ENCODE measurements at regions not wholly inside any gene's neighbourhood (a gene's known extent, or its start where the extent isn't known, plus 50 kb on each side); places are given as distances from the start of the nearest gene placed in this dataset.

GRCh38 chr10:113494761-113495160, 58.1 kb upstream of the HABP2 start:
- H3K27ac ChIP-seq = peak overlapping the region in 2 of 4 donors; percentile 20 to 75
- no peak overlapping the region for H3K4me3 ChIP-seq
- no peaks in the 10 kb centered on the region for H3K9me3 ChIP-seq
- no peak for DNase-seq
- no peaks in the 10 kb centered on the region for H3K36me3 ChIP-seq
- intact Hi-C loops (cut with DNase I) = no loop called here
- H3K4me1 ChIP-seq = peaks cover 0 to 51% (median 17%) of the 10 kb centered on the region in 4 donors
- no peaks in the 10 kb centered on the region for H3K27me3 ChIP-seq
- TF ChIP-seq POLR2A (IDR thresholded peaks at IDR 0.05) (no peak), POLR2AphosphoS5 (IDR thresholded peaks at IDR 0.05) (no peak), CTCF (IDR thresholded peaks at IDR 0.05) (no peak), EP300 (IDR thresholded peaks at IDR 0.05) (no peak)
- WGBS, 2 donors = 83 to 84% methylated on average over 7 of the region's 7 CpGs

GRCh38 chr10:113495553-113495952, 57.3 kb upstream of the HABP2 start:
- Histone ChIP-seq H3K9me3 (no peaks in the 10 kb centered on the region), H3K27me3 (no peaks in the 10 kb centered on the region), H3K4me1 (peaks cover 0 to 51% (median 17%) of the 10 kb centered on the region in 4 donors), H3K27ac (no peak overlapping the region), H3K36me3 (no peaks in the 10 kb centered on the region), H3K4me3 (no peak overlapping the region)
- DNase-seq = no peak
- TF ChIP-seq POLR2A (IDR thresholded peaks at IDR 0.05) (no peak), POLR2AphosphoS5 (IDR thresholded peaks at IDR 0.05) (no peak), EP300 (IDR thresholded peaks at IDR 0.05) (no peak), CTCF (IDR thresholded peaks at IDR 0.05) (no peak)
- 85 to 90% methylated on average over 8 of the region's 8 CpGs for WGBS, 2 donors
- intact Hi-C loops (cut with DNase I) = no loop called here

GRCh38 chr10:113496111-113497109, 56.4 kb upstream of the HABP2 start:
- Histone ChIP-seq H3K4me3 (no peak overlapping the region), H3K27ac (no peak overlapping the region), H3K36me3 (no peaks in the 10 kb centered on the region), H3K4me1 (peaks cover 0 to 48% (median 17%) of the 10 kb centered on the region in 4 donors), H3K9me3 (no peaks in the 10 kb centered on the region), H3K27me3 (no peaks in the 10 kb centered on the region)
- no peak for DNase-seq
- WGBS, 2 donors = 80 to 82% methylated on average over 20 of the region's 20 CpGs
- TF ChIP-seq POLR2AphosphoS5 (IDR thresholded peaks at IDR 0.05) (no peak), POLR2A (IDR thresholded peaks at IDR 0.05) (no peak)
- intact Hi-C loops (cut with DNase I) = no loop called here

GRCh38 chr10:113497198-113497597, 55.7 kb upstream of the HABP2 start:
- Histone ChIP-seq H3K9me3 (no peaks in the 10 kb centered on the region), H3K27me3 (no peaks in the 10 kb centered on the region), H3K4me3 (no peak overlapping the region), H3K36me3 (no peaks in the 10 kb centered on the region), H3K27ac (no peak overlapping the region), H3K4me1 (peaks cover 0 to 40% (median 13%) of the 10 kb centered on the region in 4 donors)
- no peak for DNase-seq
- WGBS, 2 donors = 76 to 80% methylated on average over 8 of the region's 8 CpGs
- TF ChIP-seq CTCF (IDR thresholded peaks at IDR 0.05) (no peak), POLR2A (IDR thresholded peaks at IDR 0.05) (no peak), EP300 (IDR thresholded peaks at IDR 0.05) (no peak), POLR2AphosphoS5 (IDR thresholded peaks at IDR 0.05) (no peak)
- intact Hi-C loops (cut with DNase I) = no loop called here

GRCh38 chr10:113498997-113499396, 53.9 kb upstream of the HABP2 start:
- peaks cover 0 to 30% (median 5%) of the 10 kb centered on the region in 4 donors for H3K4me1 ChIP-seq
- TF ChIP-seq EP300 (IDR thresholded peaks at IDR 0.05) (no peak), POLR2AphosphoS5 (IDR thresholded peaks at IDR 0.05) (no peak), POLR2A (IDR thresholded peaks at IDR 0.05) (no peak), CTCF (IDR thresholded peaks at IDR 0.05) (no peak)

More at GRCh38 chr10:113498997-113499396, 53.9 kb upstream of the HABP2 start:
- Histone ChIP-seq H3K36me3 (no peaks in the 10 kb centered on the region), H3K27me3 (no peaks in the 10 kb centered on the region), H3K9me3 (no peaks in the 10 kb centered on the region), H3K27ac (no peak overlapping the region), H3K4me3 (no peak overlapping the region)
- 24 to 28% methylated on average over 4 of the region's 4 CpGs for WGBS, 2 donors
- no peak for DNase-seq
- intact Hi-C loops (cut with DNase I) = no loop called here

All from sigmoid colon (tissue), 6 donors.